ENCODE measurements at regions not wholly inside any gene's neighbourhood (a gene's known extent, or its start where the extent isn't known, plus 50 kb on each side); places are given as distances from the start of the nearest gene placed in this dataset.

DNA sequence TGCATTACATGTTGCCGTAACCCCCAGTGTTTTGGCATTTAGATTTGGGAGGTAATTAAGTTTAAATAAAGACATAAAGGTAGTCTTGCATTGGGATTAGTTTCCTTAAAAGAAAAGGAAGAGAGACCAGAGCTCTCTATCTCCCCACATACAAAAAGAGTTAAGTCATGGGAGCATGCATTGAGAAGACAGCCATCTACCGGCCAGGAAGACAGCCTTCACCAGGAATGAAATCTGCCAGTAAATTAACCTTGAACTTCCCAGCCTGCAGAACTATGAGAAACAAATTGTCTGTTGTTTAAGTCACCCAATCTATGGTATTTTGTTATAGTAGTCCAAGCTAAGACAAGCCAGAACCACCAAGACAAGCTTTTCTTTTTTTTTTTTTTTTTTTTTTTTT lies 567.0 kb upstream of the CDH18 start:
- no peaks in the 10 kb centered on the region for H3K9me3 ChIP-seq (ENCODE audit: low read length)
- no peak overlapping the region for H3K4me3 ChIP-seq (replicated peaks in 1 of 3; ENCODE audit: insufficient read depth in 1 of 3, low read depth in 2 of 3, low read length in 3 of 3)
- ChIA-PET CTCF (ENCODE audit: low intra/inter-chr PET ratio, low total read pairs) (no interaction called here), POLR2A (no interaction called here)
- in situ Hi-C loops (cut with HindIII; ENCODE audit: extremely low pct_ligation_motif_present, low pct_unique_long_range_greater_than_20kb) = no loop called here
- H3K27ac ChIP-seq (ENCODE audit: extremely low read length, insufficient read depth, low read length) = no peak overlapping the region
- 21% methylated on average over 2 of the region's 2 CpGs for WGBS (ENCODE audit: low lambda C conversion rate)
- no peaks in the 10 kb centered on the region for H4K20me1 ChIP-seq (ENCODE audit: insufficient read depth, low read length)
- H3K27me3 ChIP-seq (ENCODE audit: control insufficient read depth in 1 of 2, insufficient read depth in 2 of 2, low read length in 2 of 2) = no peaks in the 10 kb centered on the region
- ATAC-seq (no peak), DNase-seq (ENCODE audit: low spot score) (peak; percentile 5), FAIRE-seq (no peak)
- no peaks in the 10 kb centered on the region for H3K79me2 ChIP-seq (ENCODE audit: insufficient read depth, low read length)
- no peaks in the 10 kb centered on the region for H3K36me3 ChIP-seq (replicated peaks in 1 of 2; ENCODE audit: control insufficient read depth in 1 of 2, insufficient read depth in 2 of 2, low read length in 2 of 2)
- TF ChIP-seq NFIC (IDR thresholded peaks at IDR 0.05; ENCODE audit: low read length) = no peak
- no peak for TF ChIP-seq ZKSCAN8 (CRISPR knock-in tag; IDR thresholded peaks at IDR 0.05; ENCODE audit: borderline replicate concordance)
- TF ChIP-seq, protein P1, sequence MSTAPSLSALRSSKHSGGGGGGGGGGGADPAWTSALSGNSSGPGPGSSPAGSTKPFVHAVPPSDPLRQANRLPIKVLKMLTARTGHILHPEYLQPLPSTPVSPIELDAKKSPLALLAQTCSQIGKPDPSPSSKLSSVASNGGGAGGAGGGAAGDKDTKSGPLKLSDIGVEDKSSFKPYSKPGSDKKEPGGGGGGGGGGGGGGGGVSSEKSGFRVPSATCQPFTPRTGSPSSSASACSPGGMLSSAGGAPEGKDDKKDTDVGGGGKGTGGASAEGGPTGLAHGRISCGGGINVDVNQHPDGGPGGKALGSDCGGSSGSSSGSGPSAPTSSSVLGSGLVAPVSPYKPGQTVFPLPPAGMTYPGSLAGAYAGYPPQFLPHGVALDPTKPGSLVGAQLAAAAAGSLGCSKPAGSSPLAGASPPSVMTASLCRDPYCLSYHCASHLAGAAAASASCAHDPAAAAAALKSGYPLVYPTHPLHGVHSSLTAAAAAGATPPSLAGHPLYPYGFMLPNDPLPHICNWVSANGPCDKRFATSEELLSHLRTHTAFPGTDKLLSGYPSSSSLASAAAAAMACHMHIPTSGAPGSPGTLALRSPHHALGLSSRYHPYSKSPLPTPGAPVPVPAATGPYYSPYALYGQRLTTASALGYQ (CRISPR knock-in tag; IDR thresholded peaks at IDR 0.05) = no peak
- TF ChIP-seq, protein P2, sequence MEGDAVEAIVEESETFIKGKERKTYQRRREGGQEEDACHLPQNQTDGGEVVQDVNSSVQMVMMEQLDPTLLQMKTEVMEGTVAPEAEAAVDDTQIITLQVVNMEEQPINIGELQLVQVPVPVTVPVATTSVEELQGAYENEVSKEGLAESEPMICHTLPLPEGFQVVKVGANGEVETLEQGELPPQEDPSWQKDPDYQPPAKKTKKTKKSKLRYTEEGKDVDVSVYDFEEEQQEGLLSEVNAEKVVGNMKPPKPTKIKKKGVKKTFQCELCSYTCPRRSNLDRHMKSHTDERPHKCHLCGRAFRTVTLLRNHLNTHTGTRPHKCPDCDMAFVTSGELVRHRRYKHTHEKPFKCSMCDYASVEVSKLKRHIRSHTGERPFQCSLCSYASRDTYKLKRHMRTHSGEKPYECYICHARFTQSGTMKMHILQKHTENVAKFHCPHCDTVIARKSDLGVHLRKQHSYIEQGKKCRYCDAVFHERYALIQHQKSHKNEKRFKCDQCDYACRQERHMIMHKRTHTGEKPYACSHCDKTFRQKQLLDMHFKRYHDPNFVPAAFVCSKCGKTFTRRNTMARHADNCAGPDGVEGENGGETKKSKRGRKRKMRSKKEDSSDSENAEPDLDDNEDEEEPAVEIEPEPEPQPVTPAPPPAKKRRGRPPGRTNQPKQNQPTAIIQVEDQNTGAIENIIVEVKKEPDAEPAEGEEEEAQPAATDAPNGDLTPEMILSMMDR (CRISPR knock-in tag; IDR thresholded peaks at IDR 0.05) = peak; percentile 27
- TF ChIP-seq STAG1 (CRISPR knock-in tag; IDR thresholded peaks at IDR 0.05) = peak; percentile 5; the same call in 1 of the 2 replicates
- no peak for TF ChIP-seq ZSCAN21 (CRISPR knock-in tag; IDR thresholded peaks at IDR 0.05; ENCODE audit: borderline replicate concordance)
- TF ChIP-seq, protein P3, sequence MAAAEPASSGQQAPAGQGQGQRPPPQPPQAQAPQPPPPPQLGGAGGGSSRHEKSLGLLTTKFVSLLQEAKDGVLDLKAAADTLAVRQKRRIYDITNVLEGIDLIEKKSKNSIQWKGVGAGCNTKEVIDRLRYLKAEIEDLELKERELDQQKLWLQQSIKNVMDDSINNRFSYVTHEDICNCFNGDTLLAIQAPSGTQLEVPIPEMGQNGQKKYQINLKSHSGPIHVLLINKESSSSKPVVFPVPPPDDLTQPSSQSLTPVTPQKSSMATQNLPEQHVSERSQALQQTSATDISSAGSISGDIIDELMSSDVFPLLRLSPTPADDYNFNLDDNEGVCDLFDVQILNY (CRISPR knock-in tag; conservative IDR thresholded peaks at IDR 0.05) = no peak
- TF ChIP-seq ZZZ3 (CRISPR knock-in tag; IDR thresholded peaks at IDR 0.05; ENCODE audit: borderline replicate concordance) = no peak
- TF ChIP-seq MIER2 (CRISPR knock-in tag; IDR thresholded peaks at IDR 0.05) = no peak
- TF ChIP-seq GTF2F1 (IDR thresholded peaks at IDR 0.05; ENCODE audit: low read length) = no peak
- no peak for TF ChIP-seq HNF4A (CRISPR knock-in tag; IDR thresholded peaks at IDR 0.05)
- TF ChIP-seq, protein P4, sequence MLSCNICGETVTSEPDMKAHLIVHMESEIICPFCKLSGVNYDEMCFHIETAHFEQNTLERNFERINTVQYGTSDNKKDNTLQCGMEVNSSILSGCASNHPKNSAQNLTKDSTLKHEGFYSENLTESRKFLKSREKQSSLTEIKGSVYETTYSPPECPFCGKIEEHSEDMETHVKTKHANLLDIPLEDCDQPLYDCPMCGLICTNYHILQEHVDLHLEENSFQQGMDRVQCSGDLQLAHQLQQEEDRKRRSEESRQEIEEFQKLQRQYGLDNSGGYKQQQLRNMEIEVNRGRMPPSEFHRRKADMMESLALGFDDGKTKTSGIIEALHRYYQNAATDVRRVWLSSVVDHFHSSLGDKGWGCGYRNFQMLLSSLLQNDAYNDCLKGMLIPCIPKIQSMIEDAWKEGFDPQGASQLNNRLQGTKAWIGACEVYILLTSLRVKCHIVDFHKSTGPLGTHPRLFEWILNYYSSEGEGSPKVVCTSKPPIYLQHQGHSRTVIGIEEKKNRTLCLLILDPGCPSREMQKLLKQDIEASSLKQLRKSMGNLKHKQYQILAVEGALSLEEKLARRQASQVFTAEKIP (CRISPR knock-in tag; IDR thresholded peaks at IDR 0.05; ENCODE audit: borderline replicate concordance) = no peak
- no peak for TF ChIP-seq PHF20 (CRISPR knock-in tag; IDR thresholded peaks at IDR 0.05)
- TF ChIP-seq FOXO1 (CRISPR knock-in tag; IDR thresholded peaks at IDR 0.05) = no peak
- TF ChIP-seq, protein P5, sequence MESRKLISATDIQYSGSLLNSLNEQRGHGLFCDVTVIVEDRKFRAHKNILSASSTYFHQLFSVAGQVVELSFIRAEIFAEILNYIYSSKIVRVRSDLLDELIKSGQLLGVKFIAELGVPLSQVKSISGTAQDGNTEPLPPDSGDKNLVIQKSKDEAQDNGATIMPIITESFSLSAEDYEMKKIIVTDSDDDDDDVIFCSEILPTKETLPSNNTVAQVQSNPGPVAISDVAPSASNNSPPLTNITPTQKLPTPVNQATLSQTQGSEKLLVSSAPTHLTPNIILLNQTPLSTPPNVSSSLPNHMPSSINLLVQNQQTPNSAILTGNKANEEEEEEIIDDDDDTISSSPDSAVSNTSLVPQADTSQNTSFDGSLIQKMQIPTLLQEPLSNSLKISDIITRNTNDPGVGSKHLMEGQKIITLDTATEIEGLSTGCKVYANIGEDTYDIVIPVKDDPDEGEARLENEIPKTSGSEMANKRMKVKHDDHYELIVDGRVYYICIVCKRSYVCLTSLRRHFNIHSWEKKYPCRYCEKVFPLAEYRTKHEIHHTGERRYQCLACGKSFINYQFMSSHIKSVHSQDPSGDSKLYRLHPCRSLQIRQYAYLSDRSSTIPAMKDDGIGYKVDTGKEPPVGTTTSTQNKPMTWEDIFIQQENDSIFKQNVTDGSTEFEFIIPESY (CRISPR knock-in tag; IDR thresholded peaks at IDR 0.05) = no peak
- no peak for TF ChIP-seq ZBTB8A (CRISPR knock-in tag; IDR thresholded peaks at IDR 0.05; ENCODE audit: borderline replicate concordance, low read depth)
- no peak for TF ChIP-seq ZNF337 (CRISPR knock-in tag; IDR thresholded peaks at IDR 0.05; ENCODE audit: borderline replicate concordance, low read depth)
- no TSS peak for BruUV-seq (replicated peaks)
- H3K4me2 ChIP-seq (ENCODE audit: low read depth, low read length) = no peak overlapping the region
- no peaks in the 10 kb centered on the region for H3K4me1 ChIP-seq (ENCODE audit: insufficient read depth, low read length)
- H3K9ac ChIP-seq (ENCODE audit: insufficient read depth, low read depth, low read length) = no peak overlapping the region
- intact Hi-C loops (cut with micrococcal nuclease; ENCODE audit: unreplicated experiment) = no loop called here
- H2AFZ ChIP-seq (ENCODE audit: low read length) = no peak overlapping the region
